A673 (cell line): ENCODE measurements at regions not wholly inside any gene's neighbourhood (a gene's known extent, or its start where the extent isn't known, plus 50 kb on each side); places are given as distances from the start of the nearest gene placed in this dataset.

ENCODE experiments used
- BruUV-seq: library from RNA; stranded (reverse); fragments of 400-500 nt; replicated peaks from 2 replicates; lab custom pipeline; 2021; lab: Mats Ljungman, UMichigan
- CTCF ChIA-PET: fragments of 300-600 bp; sonication (Branson Sonifier 250); formaldehyde crosslinking; loops from one replicate; lab custom pipeline; 2022; ENCODE audit warnings: antibody characterized with exemption; lab: Charles Lee
- POLR2A ChIA-PET: fragments of 300-600 bp; sonication (Branson Sonifier 250); formaldehyde crosslinking; loops from one replicate; lab custom pipeline; 2022; ENCODE audit warnings: antibody characterized with exemption; ENCODE audit not compliant: low non-redundant PET; lab: Charles Lee
- DNase-seq: peaks from one replicate; pipeline ENCODE4 v3.0.0-alpha.2; 2015; ENCODE audit warnings: low spot score
- H3K27ac ChIP-seq: fragments of 200-600 bp; sonication (generic); 2 replicates; pipeline ENCODE4 v1.5.1; 2016; ENCODE audit warnings: mixed run types, low read depth, mild to moderate bottlenecking, mixed read lengths, antibody characterized with exemption, low read length; ENCODE audit not compliant: poor library complexity, severe bottlenecking
- H3K27me3 ChIP-seq: fragments of 200-600 bp; sonication (generic); replicated peaks from 2 replicates; pipeline ENCODE4 v1.6.1; 2017; ENCODE audit warnings: mixed run types, low read depth, mild to moderate bottlenecking, mixed read lengths, antibody characterized with exemption, low read length; ENCODE audit not compliant: insufficient read depth, poor library complexity
- H3K36me3 ChIP-seq: fragments of 200-600 bp; sonication (generic); 2 replicates; pipeline ENCODE4 v1.6.1; 2016; ENCODE audit warnings: mixed run types, mild to moderate bottlenecking, mixed read lengths, antibody characterized with exemption, low read length; ENCODE audit not compliant: insufficient read depth, poor library complexity, severe bottlenecking
- H3K4me1 ChIP-seq: fragments of 200-600 bp; sonication (generic); 2 replicates; pipeline ENCODE4 v1.6.1; 2017; ENCODE audit warnings: mixed run types, mild to moderate bottlenecking, mixed read lengths, antibody characterized with exemption, low read length; ENCODE audit not compliant: insufficient read depth, poor library complexity, severe bottlenecking
- H3K4me3 ChIP-seq: fragments of 200-600 bp; sonication (generic); 2 replicates; pipeline ENCODE4 v1.5.1; 2016; ENCODE audit warnings: low read depth, mixed run types, mild to moderate bottlenecking, mixed read lengths, low read length; ENCODE audit not compliant: poor library complexity, severe bottlenecking
- H3K9me3 ChIP-seq: fragments of 200-600 bp; sonication (generic); 2 replicates; pipeline ENCODE4 v1.6.1; 2016; ENCODE audit warnings: mixed run types, low read depth, mild to moderate bottlenecking, mixed read lengths, antibody characterized with exemption, low read length; ENCODE audit not compliant: poor library complexity, severe bottlenecking
- EZH2 ChIP-seq: fragments of 200-600 bp; sonication (generic); IDR thresholded peaks from 2 replicates; pipeline ENCODE4 v1.6.1; 2017; ENCODE audit warnings: borderline replicate concordance, low read depth, mild to moderate bottlenecking, mixed read lengths, antibody characterized with exemption, low read length; ENCODE audit not compliant: poor library complexity, severe bottlenecking
- intact Hi-C: fragments of 100-400 bp; cut with micrococcal nuclease; formaldehyde crosslinking; loops from one replicate; pipeline ENCODE4 v1.10.0; 2022; ENCODE audit not compliant: unreplicated experiment
- TF ChIP-seq, protein P1 (sequence below): fragments of 300-800, 200-600 bp; sonication (generic); conservative IDR thresholded peaks from 2 replicates; pipeline ENCODE4 v1.5.1; 2017; ENCODE audit warnings: low read depth, mild to moderate bottlenecking, antibody characterized with exemption, low read length, moderate library complexity, mixed read lengths

DNA sequence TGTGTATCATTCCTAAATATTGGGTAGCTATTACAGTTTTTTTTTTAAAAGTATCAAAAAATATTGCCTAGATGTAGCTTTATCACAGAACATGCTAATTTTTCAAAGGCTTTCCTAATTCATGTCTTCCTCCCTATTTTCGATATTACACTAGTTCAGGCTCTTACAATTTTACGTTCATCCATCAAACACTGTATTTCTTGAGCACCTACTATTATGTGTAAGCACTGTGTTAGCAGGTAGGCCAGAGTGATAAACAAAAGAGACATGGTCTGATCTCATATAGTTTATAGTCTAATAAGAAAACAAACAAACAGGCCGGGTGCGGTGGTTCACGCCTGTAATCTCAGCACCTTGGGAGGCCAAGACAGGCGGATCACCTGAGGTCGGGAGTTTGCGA lies 69.5 kb downstream of the FAM217A start:
- CTCF ChIA-PET: no interaction called here
- no peak for TF ChIP-seq EZH2
- TF ChIP-seq, protein P1, sequence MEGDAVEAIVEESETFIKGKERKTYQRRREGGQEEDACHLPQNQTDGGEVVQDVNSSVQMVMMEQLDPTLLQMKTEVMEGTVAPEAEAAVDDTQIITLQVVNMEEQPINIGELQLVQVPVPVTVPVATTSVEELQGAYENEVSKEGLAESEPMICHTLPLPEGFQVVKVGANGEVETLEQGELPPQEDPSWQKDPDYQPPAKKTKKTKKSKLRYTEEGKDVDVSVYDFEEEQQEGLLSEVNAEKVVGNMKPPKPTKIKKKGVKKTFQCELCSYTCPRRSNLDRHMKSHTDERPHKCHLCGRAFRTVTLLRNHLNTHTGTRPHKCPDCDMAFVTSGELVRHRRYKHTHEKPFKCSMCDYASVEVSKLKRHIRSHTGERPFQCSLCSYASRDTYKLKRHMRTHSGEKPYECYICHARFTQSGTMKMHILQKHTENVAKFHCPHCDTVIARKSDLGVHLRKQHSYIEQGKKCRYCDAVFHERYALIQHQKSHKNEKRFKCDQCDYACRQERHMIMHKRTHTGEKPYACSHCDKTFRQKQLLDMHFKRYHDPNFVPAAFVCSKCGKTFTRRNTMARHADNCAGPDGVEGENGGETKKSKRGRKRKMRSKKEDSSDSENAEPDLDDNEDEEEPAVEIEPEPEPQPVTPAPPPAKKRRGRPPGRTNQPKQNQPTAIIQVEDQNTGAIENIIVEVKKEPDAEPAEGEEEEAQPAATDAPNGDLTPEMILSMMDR: no peak
- POLR2A ChIA-PET: no interaction called here

DNA sequence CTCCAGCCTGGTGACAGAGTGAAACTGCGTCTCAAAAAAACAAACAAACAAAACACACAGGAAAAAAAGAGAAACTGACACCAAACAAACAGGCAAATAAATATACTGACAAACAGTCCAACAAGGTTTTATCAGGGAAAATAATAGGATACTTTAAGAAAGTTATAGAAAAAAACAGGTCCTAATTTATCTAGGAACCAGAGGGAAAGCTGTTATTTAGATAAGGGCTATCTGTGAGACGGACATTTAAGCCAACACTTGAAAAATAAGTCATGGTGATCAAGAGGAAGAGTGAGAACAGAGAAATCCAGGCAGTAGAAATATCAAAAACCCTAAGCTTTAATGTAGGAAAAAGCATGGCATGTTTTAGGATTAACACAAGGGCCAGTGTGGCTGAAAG lies 68.9 kb downstream of the FAM217A start:
- Histone ChIP-seq H3K27me3 (no peaks in the 10 kb centered on the region), H3K9me3 (peaks cover 9% of the 10 kb centered on the region), H3K4me3 (no peak overlapping the region), H3K27ac (no peak overlapping the region), H3K36me3 (peaks cover 18% of the 10 kb centered on the region), H3K4me1 (peaks cover 20% of the 10 kb centered on the region)
- ChIA-PET POLR2A (no interaction called here), CTCF (no interaction called here)
- TF ChIP-seq, protein P1: no peak
- no peak for TF ChIP-seq EZH2
- no peak for DNase-seq
- BruUV-seq: no TSS peak
- intact Hi-C loops: no loop called here

More for the DNA sequence above, 69.5 kb downstream of the FAM217A start:
- Histone ChIP-seq H3K27me3 (no peaks in the 10 kb centered on the region), H3K4me3 (no peak overlapping the region), H3K9me3 (peaks cover 9% of the 10 kb centered on the region), H3K4me1 (peaks cover 20% of the 10 kb centered on the region), H3K36me3 (peaks cover 14% of the 10 kb centered on the region), H3K27ac (no peak overlapping the region)
- BruUV-seq: no TSS peak
- intact Hi-C loops: loop anchor here (5.0 kb wide), 1 partner anchor 267 kb away; no protein-coding TSS in a partner anchor
- no peak for DNase-seq

DNA sequence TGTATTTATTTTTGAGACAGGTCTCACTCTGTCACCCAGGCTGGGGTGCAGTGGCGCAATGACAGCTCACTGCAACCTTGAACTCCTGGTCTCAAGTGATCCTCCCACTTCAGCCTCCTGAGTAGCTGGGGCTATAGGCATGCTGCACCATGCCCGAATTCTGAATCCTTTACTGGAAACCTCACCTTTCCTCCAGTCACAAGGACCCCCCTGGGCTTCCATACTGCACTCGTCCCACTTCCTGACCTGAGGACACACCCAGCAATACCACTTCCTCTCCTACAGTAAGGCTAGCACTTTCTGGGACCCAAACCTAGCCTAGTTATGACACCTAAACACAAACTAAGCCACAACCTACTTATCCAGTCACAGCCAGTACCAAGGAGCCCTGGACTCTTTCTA lies 68.2 kb downstream of the FAM217A start:
- POLR2A ChIA-PET: no interaction called here

More for the DNA sequence above, 68.2 kb downstream of the FAM217A start:
- peaks cover 20% of the 10 kb centered on the region for H3K4me1 ChIP-seq
- H3K4me3 ChIP-seq: no peak overlapping the region
- CTCF ChIA-PET: no interaction called here
- peaks cover 9% of the 10 kb centered on the region for H3K9me3 ChIP-seq
- H3K36me3 ChIP-seq: peaks cover 18% of the 10 kb centered on the region
- BruUV-seq: no TSS peak
- H3K27me3 ChIP-seq: no peaks in the 10 kb centered on the region
- TF ChIP-seq, protein P1: no peak
- TF ChIP-seq EZH2: no peak
- no peak overlapping the region for H3K27ac ChIP-seq
- DNase-seq: no peak
- intact Hi-C loops: no loop called here
